Stimulated activated naive CD8-positive, alpha-beta T cell treated with anti-CD3 and anti-CD28 coated beads, Interleukin-15, amount 100 ng/mL, for 72 hours (primary cell): ENCODE measurements at regions not wholly inside any gene's neighbourhood (a gene's known extent, or its start where the extent isn't known, plus 50 kb on each side); places are given as distances from the start of the nearest gene placed in this dataset.

ENCODE experiments used
- ATAC-seq: fragments of 150-1000 bp; cut with Tn5 transposase; 2 replicates; pipeline ENCODE4 v1.10.0; 2021; ENCODE audit warnings: mild to moderate bottlenecking, moderate library complexity
- DNase-seq, 2 donors: peaks; one replicate each; pipeline ENCODE4 v3.0.0; 2021 to 2022
- H3K27ac Mint-ChIP-seq, 2 donors: one replicate each; pipeline ENCODE4 v1.8.0; 2022; ENCODE audit warnings: mild to moderate bottlenecking in 2 of 2, mixed read lengths in 2 of 2, moderate library complexity in 2 of 2
- H3K27me3 Mint-ChIP-seq: one replicate; pipeline ENCODE4 v1.8.0; 2022; ENCODE audit warnings: mixed read lengths
- H3K4me1 Mint-ChIP-seq: one replicate; pipeline ENCODE4 v1.8.0; 2022; ENCODE audit warnings: mild to moderate bottlenecking, mixed read lengths
- H3K4me3 Mint-ChIP-seq, 2 donors: one replicate each; pipeline ENCODE4 v1.8.0; 2022; ENCODE audit warnings: mild to moderate bottlenecking in 2 of 2, mixed read lengths in 2 of 2, moderate library complexity in 1 of 2
- H3K9me3 Mint-ChIP-seq, 2 donors: one replicate each; pipeline ENCODE4 v1.8.0; 2022; ENCODE audit warnings: mixed read lengths in 2 of 2

DNA sequence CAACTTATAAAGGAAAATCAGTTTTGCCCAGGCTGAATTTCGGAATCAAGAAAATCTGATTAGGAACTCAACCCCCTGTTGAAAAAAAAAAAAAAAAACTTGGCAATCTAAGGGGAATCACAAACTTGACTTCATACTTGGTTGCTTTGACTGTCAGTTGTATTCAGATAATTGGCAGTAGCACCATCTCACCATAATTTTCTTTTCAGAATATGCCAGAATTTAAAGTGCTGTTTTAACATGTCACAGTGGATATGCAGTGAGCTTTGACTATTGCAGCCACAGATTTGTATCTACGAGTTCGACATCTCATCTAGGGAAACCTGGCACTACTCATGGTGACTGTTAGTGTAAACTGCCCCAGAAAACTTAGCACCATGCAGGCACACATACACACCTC, 761.4 kb upstream of the KLHL29 start:
- Mint-ChIP-seq H3K4me1 (no peaks in the 10 kb centered on the region), H3K9me3 (peaks cover 0 to 7% of the 10 kb centered on the region in 2 donors), H3K4me3 (no peak overlapping the region), H3K27me3 (no peaks in the 10 kb centered on the region), H3K27ac (no peak overlapping the region)
- ATAC-seq (no peak), DNase-seq (no peak)

DNA sequence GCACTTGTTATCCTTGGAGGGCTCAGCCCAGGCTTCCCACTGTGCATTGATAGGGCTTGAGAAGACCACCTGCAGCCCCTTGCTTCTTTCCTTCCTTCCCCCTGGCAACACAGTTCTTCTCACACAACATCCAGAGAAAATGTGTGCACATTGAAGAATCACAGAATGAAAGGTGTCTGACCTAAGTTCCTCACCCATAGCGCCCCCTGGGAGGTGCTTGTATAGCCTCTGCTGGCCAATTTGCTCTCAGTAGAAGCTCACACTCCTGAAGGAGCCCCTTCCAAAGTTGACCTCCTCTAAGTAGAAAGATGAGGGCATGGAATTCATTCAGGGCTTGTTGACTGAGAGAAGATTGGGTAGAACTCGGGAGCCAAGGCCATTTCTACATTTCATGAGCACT, 758.4 kb upstream of the KLHL29 start:
- no peaks in the 10 kb centered on the region for H3K4me1 Mint-ChIP-seq
- DNase-seq (no peak), ATAC-seq (no peak)
- peaks cover 2 to 7% of the 10 kb centered on the region in 2 donors for H3K9me3 Mint-ChIP-seq
- H3K4me3 Mint-ChIP-seq: no peak overlapping the region
- H3K27me3 Mint-ChIP-seq: no peaks in the 10 kb centered on the region
- no peak overlapping the region for H3K27ac Mint-ChIP-seq

GRCh38 chr2:22628221-22628620, 756.8 kb upstream of the KLHL29 start:
- H3K27me3 Mint-ChIP-seq: no peaks in the 10 kb centered on the region
- ATAC-seq (no peak), DNase-seq (no peak)
- no peak overlapping the region for H3K4me3 Mint-ChIP-seq
- H3K4me1 Mint-ChIP-seq: no peaks in the 10 kb centered on the region
- H3K9me3 Mint-ChIP-seq: peaks cover 0 to 6% of the 10 kb centered on the region in 2 donors
- no peak overlapping the region for H3K27ac Mint-ChIP-seq

DNA sequence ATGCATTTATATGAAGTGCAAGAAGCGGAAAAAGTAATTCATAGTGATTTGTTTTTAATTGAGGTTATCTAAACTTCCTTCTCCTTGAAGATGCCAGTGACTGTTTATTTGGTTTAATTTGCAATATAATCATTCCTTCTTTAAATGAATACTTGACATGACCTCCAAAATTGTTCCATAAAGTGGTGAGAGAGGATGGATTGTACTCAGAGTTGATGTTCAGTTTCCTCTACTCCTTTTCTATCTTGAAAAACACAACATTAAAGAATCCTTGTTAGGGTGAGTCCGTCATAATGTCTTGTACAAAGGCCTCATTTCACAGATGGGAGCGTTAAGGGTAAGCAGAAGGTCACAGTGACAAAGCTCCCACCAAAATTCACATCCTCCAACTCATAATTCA, 756.1 kb upstream of the KLHL29 start:
- Mint-ChIP-seq H3K4me3 (no peak overlapping the region), H3K4me1 (no peaks in the 10 kb centered on the region), H3K27me3 (no peaks in the 10 kb centered on the region), H3K27ac (no peak overlapping the region), H3K9me3 (peaks cover 0 to 6% of the 10 kb centered on the region in 2 donors)
- DNase-seq (no peak), ATAC-seq (no peak)

- Mint-ChIP-seq H3K9me3 (peaks cover 0 to 6% of the 10 kb centered on the region in 2 donors), H3K4me3 (no peak overlapping the region), H3K4me1 (no peaks in the 10 kb centered on the region), H3K27ac (no peak overlapping the region), H3K27me3 (no peaks in the 10 kb centered on the region)
- DNase-seq (no peak), ATAC-seq (no peak)
Measured at GRCh38 chr2:22634167-22634566, 750.8 kb upstream of the KLHL29 start.

DNA sequence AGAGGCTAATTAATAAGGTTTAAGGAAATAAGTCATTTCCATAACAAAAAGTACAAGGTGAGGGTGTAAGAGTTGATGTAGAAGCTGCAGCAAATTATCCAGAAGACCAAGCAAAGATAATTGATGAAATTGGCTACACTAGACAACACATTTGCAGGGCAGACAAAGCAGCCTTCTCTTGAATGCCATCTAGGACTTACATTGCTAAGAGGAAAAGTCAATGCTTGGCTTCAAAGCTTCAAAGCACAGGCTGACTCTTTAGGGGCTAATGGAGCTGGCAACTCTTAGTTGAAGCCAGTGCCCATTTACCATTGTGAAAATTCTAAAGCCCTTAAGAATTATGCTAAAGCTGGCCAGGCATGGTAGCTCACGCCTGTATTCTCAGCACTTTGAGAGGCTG, 728.6 kb upstream of the KLHL29 start:
- Mint-ChIP-seq H3K27me3 (no peaks in the 10 kb centered on the region), H3K27ac (peak overlapping the region in 1 of 2 donors; percentile 42), H3K4me1 (no peaks in the 10 kb centered on the region), H3K9me3 (no peaks in the 10 kb centered on the region), H3K4me3 (no peak overlapping the region)
- no peak for ATAC-seq
- DNase-seq: no peak

- Mint-ChIP-seq H3K27me3 (no peaks in the 10 kb centered on the region), H3K27ac (no peak overlapping the region), H3K4me3 (no peak overlapping the region), H3K9me3 (no peaks in the 10 kb centered on the region), H3K4me1 (no peaks in the 10 kb centered on the region)
- DNase-seq (no peak), ATAC-seq (no peak)
Measured at GRCh38 chr2:22673529-22673928, 711.5 kb upstream of the KLHL29 start.

DNA sequence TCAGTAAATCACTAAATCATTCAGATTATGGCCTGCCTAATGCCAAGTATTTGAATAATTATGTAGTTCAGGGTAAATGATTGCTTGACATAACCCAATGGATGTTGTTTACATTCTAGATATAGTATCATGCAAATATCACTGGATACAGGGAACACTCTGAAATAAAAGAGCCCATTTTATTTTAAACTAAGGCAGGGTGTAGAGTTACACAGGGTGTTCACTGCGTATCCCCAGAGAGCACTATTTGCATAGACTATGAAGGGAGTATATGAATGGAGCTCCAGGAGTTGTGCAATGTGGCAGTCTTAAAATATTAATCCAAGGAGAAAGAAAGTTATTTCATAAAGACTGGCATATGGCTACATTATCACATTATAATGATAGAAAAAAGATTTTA, 701.1 kb upstream of the KLHL29 start:
- Mint-ChIP-seq H3K4me3 (no peak overlapping the region), H3K9me3 (peaks cover 0 to 13% of the 10 kb centered on the region in 2 donors), H3K27me3 (no peaks in the 10 kb centered on the region), H3K4me1 (no peaks in the 10 kb centered on the region), H3K27ac (no peak overlapping the region)
- no peak for ATAC-seq
- no peak for DNase-seq

DNA sequence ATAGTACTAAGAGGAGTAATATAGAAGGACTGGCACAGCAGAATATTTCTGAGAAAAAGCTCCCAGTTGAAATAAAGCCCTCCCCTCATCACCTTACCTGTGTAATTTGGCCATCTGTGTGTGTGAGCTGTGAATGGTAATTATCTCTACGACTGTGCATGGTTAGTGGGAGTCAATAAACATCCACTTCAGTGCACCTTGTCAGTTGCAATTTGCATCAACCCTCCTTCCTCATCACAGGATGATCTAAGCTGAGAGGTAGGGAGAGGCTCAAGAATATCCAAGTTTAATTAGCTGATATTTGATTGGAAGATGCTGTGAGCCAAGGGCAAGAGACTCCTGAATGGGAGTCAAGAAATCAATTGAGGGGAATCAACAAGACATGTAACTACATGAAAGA, 694.9 kb upstream of the KLHL29 start:
- DNase-seq (no peak), ATAC-seq (no peak)
- Mint-ChIP-seq H3K4me3 (no peak overlapping the region), H3K27ac (peak overlapping the region in 1 of 2 donors; percentile 27), H3K27me3 (no peaks in the 10 kb centered on the region), H3K9me3 (peaks cover 0 to 13% of the 10 kb centered on the region in 2 donors), H3K4me1 (no peaks in the 10 kb centered on the region)

DNA sequence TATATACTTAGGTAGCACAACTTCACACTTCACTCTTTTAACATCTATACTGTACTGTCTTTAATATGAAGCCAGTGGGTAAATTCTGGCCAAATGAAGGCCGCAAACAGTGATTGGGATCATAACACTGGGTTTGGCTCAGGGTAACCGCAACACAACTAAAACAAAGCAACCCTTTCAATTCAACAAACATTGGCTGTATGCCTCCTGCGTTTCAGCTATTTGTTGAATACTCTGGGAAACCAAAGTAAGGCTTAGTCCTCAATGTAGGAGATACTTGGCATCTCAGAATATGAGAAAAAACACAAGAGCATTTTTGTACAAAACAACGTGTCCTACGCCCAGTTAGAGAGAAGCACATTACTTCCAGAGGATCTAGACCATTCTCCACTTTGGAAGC, 693.3 kb upstream of the KLHL29 start:
- Mint-ChIP-seq H3K9me3 (peaks cover 0 to 6% of the 10 kb centered on the region in 2 donors), H3K27me3 (no peaks in the 10 kb centered on the region), H3K4me1 (no peaks in the 10 kb centered on the region), H3K27ac (no peak overlapping the region), H3K4me3 (no peak overlapping the region)
- ATAC-seq (no peak), DNase-seq (no peak)

DNA sequence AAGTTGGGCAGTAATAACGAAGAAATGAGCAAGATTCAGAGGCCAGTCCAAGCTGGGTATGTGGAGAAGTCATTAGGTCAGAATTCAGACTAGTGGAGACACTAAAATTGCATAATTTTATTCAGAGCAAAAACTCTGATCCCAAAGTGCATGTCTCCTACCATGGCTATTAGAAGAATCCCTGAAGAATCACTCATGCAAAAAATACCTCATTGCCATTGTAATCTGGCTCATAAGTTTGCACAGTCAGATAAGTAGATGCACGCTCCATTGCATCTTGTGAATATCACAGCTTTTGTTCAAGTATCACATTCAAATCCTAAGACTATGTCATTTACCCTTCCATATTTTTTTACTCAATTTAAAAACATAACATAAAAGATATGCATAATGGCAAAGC, 692.2 kb upstream of the KLHL29 start:
- no peaks in the 10 kb centered on the region for H3K9me3 Mint-ChIP-seq
- no peak overlapping the region for H3K4me3 Mint-ChIP-seq
- no peaks in the 10 kb centered on the region for H3K27me3 Mint-ChIP-seq
- DNase-seq (no peak), ATAC-seq (no peak)
- no peak overlapping the region for H3K27ac Mint-ChIP-seq
- no peaks in the 10 kb centered on the region for H3K4me1 Mint-ChIP-seq

DNA sequence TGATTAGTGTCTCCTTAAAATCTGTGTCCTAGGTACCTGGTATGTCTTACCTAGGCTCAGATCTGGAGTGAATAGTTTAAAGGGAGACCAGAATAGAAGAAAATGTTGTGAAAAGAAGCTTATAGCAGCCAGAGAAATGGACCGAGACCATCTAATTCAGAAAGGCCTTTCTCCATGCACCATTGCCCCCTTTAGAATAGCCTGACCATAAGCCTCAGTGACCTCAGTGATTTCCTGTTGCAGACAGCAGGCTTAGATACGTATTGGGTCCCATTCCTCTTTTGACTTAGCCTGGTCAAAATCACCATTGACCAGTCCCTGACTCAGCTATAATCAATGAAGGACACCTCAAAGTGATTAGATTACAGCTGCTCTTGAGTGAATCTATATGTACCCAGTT, 690.7 kb upstream of the KLHL29 start:
- ATAC-seq (no peak), DNase-seq (no peak)
- Mint-ChIP-seq H3K4me1 (no peaks in the 10 kb centered on the region), H3K9me3 (no peaks in the 10 kb centered on the region), H3K27me3 (no peaks in the 10 kb centered on the region), H3K4me3 (no peak overlapping the region), H3K27ac (no peak overlapping the region)

- no peaks in the 10 kb centered on the region for H3K9me3 Mint-ChIP-seq
- H3K4me1 Mint-ChIP-seq: no peaks in the 10 kb centered on the region
- DNase-seq (no peak), ATAC-seq (no peak)
- no peaks in the 10 kb centered on the region for H3K27me3 Mint-ChIP-seq
- H3K4me3 Mint-ChIP-seq: no peak overlapping the region
- H3K27ac Mint-ChIP-seq: no peak overlapping the region
Measured at GRCh38 chr2:22694856-22695255, 690.1 kb upstream of the KLHL29 start.

- H3K27ac Mint-ChIP-seq: no peak overlapping the region
- DNase-seq (no peak), ATAC-seq (no peak)
- H3K27me3 Mint-ChIP-seq: no peaks in the 10 kb centered on the region
- no peaks in the 10 kb centered on the region for H3K9me3 Mint-ChIP-seq
- no peaks in the 10 kb centered on the region for H3K4me1 Mint-ChIP-seq
- H3K4me3 Mint-ChIP-seq: no peak overlapping the region
Measured at GRCh38 chr2:22697054-22697788, 687.8 kb upstream of the KLHL29 start.

GRCh38 chr2:22701561-22702160, 683.3 kb upstream of the KLHL29 start:
- ATAC-seq (no peak), DNase-seq (no peak)
- Mint-ChIP-seq H3K4me1 (no peaks in the 10 kb centered on the region), H3K27ac (no peak overlapping the region), H3K4me3 (no peak overlapping the region), H3K9me3 (peaks cover 0 to 5% of the 10 kb centered on the region in 2 donors), H3K27me3 (no peaks in the 10 kb centered on the region)

- H3K9me3 Mint-ChIP-seq: peaks cover 7 to 15% of the 10 kb centered on the region in 2 donors
- no peak for ATAC-seq
- H3K27ac Mint-ChIP-seq: peak overlapping the region in 1 of 2 donors; percentile 50
- H3K4me3 Mint-ChIP-seq: no peak overlapping the region
- no peak for DNase-seq
- H3K27me3 Mint-ChIP-seq: no peaks in the 10 kb centered on the region
- H3K4me1 Mint-ChIP-seq: no peaks in the 10 kb centered on the region
Measured at GRCh38 chr2:22703286-22703920, 681.6 kb upstream of the KLHL29 start.
